CD4-positive, alpha-beta T cell treated with Interleukin-6 for 4 hours (primary cell): ENCODE measurements at regions not wholly inside any gene's neighbourhood (a gene's known extent, or its start where the extent isn't known, plus 50 kb on each side); places are given as distances from the start of the nearest gene placed in this dataset.
"Not testable (repeated sequence)": the region's sequence is repeated elsewhere in the genome, so short reads cannot be mapped to it uniquely, and the experiment has no call there.

ENCODE experiments used
- DNase-seq: peaks from one replicate; pipeline ENCODE4 v3.0.0-alpha.2; 2020; ENCODE audit warnings: mixed read lengths

GRCh38 chr11:33970984-33971466, 79.1 kb upstream of the LMO2 start:
- DNase-seq = peak; percentile 16

GRCh38 chr11:33967451-33967850, 75.6 kb upstream of the LMO2 start:
- DNase-seq = no peak

- DNase-seq = no peak
These were observed 73.2 kb upstream of the LMO2 start for GRCh38 chr11:33965032-33965431.

- no peak for DNase-seq
These were observed 68.1 kb upstream of the LMO2 start for GRCh38 chr11:33959855-33960400.

- DNase-seq = no peak
These were observed 65.5 kb upstream of the LMO2 start for GRCh38 chr11:33957304-33957917.

GRCh38 chr11:33956611-33957010, 64.7 kb upstream of the LMO2 start:
- DNase-seq = no peak

- no peak for DNase-seq
These were observed 61.4 kb upstream of the LMO2 start for GRCh38 chr11:33953289-33953688.

GRCh38 chr11:33952805-33953204, 60.9 kb upstream of the LMO2 start:
- no peak for DNase-seq

GRCh38 chr11:33949252-33949913, 57.5 kb upstream of the LMO2 start:
- DNase-seq = no peak

- no peak for DNase-seq
These were observed 56.6 kb upstream of the LMO2 start for GRCh38 chr11:33948494-33948893.

GRCh38 chr11:33947918-33948317, 56.0 kb upstream of the LMO2 start:
- DNase-seq = not testable (repeated sequence)

- no peak for DNase-seq
These were observed 55.1 kb upstream of the LMO2 start for GRCh38 chr11:33946930-33947329.

- no peak for DNase-seq
These were observed 53.8 kb upstream of the LMO2 start for GRCh38 chr11:33945481-33946268.

- no peak for DNase-seq
These were observed 53.0 kb upstream of the LMO2 start for GRCh38 chr11:33944693-33945424.

- no peak for DNase-seq
These were observed 52.4 kb upstream of the LMO2 start for GRCh38 chr11:33944345-33944692.

- DNase-seq = no peak
These were observed 51.1 kb upstream of the LMO2 start for GRCh38 chr11:33942954-33943353.

- no peak for DNase-seq
These were observed 49.8 kb upstream of the LMO2 start for GRCh38 chr11:33941637-33942160.
